Mucosa of rectum (tissue), 2 donors: ENCODE measurements at regions not wholly inside any gene's neighbourhood (a gene's known extent, or its start where the extent isn't known, plus 50 kb on each side); places are given as distances from the start of the nearest gene placed in this dataset.
A peak's percentile ranks its signal among the peaks of the same experiment; 100 is the strongest.

Experiments
- H3K27ac ChIP-seq, 2 donors: one replicate each; pipeline ENCODE4 v1.7.0; 2013; ENCODE audit warnings: inconsistent platforms in 2 of 2, low read depth in 2 of 2, low read length in 2 of 2
- H3K27me3 ChIP-seq, 2 donors: one replicate each; pipeline ENCODE4 v1.7.0; 2013; ENCODE audit warnings: low read length in 2 of 2; ENCODE audit not compliant: control insufficient read depth in 2 of 2, insufficient read depth in 2 of 2
- H3K36me3 ChIP-seq, 2 donors: one replicate each; pipeline ENCODE4 v1.7.0; 2013; ENCODE audit warnings: low read length in 2 of 2; ENCODE audit not compliant: control insufficient read depth in 2 of 2, insufficient read depth in 2 of 2
- H3K4me1 ChIP-seq, 2 donors: one replicate each; pipeline ENCODE4 v1.7.0; 2013; ENCODE audit warnings: low read length in 2 of 2, mild to moderate bottlenecking in 1 of 2; ENCODE audit not compliant: control insufficient read depth in 2 of 2, insufficient read depth in 2 of 2
- H3K4me3 ChIP-seq, 2 donors: one replicate each; pipeline ENCODE4 v1.7.0; 2013; ENCODE audit warnings: low read length in 2 of 2
- H3K9ac ChIP-seq, 2 donors: one replicate each; pipeline ENCODE4 v1.7.0; 2013; ENCODE audit warnings: low read length in 2 of 2, low read depth in 1 of 2, mild to moderate bottlenecking in 1 of 2
- H3K9me3 ChIP-seq, 2 donors: one replicate each; pipeline ENCODE4 v1.7.0; 2013; ENCODE audit warnings: low read length in 2 of 2; ENCODE audit not compliant: control insufficient read depth in 2 of 2
- donor health status: healthy.
- donor health status: Normal muscosa, but diverticular disease.

DNA sequence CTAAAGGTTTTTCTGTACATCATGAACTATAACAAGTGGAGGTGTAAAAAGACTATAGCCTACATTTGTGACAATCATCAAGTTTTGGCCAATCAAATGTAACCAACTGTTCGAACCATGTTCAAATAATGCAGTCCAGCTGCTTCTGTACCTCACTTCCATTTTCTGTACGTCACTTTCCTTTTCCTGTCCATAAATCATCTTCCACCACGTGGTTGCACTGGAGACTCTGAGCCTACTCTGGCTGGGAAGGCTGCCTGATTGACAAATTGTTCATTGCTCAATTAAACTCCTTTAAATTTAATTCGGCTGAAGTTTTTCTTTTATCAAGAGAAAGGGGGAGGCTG, 270.4 kb upstream of the JARID2 start:
- no peak overlapping the region for H3K27ac ChIP-seq
- no peaks in the 10 kb centered on the region for H3K36me3 ChIP-seq

DNA sequence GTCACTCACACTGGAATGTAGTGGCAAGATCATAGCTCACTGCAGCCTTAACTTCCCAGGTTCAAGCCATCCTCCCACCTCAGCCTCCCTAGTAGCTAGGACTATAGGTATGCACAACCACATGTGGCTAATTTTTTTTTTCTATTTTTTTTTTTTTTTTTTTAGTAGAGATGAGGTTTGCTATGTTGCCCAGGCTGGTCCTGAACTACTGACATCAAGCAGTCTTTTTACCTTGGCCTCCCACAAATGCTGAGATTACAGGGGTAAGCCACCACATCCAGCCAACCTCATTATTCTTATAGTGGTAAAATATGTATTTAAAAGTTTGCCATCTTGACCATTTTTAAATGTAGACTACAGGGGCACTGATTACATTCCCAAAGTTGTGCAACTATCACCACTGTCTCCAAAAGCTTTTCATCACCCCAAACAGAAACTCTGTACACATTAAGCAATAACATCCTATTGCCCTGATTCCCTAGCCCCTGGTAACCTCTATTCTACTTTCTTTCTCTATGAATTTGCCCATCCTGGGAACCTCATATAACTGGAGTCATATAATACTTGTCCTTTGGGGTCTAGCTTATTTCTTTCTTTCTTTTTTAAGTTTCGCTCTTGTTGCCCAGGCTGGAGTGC, 268.0 kb upstream of the JARID2 start:
- Histone ChIP-seq H3K9ac (no peak overlapping the region), H3K4me1 (no peaks in the 10 kb centered on the region), H3K27me3 (no peaks in the 10 kb centered on the region), H3K36me3 (no peaks in the 10 kb centered on the region), H3K9me3 (no peaks in the 10 kb centered on the region), H3K27ac (no peak overlapping the region), H3K4me3 (no peak overlapping the region)

More for the DNA sequence above, 270.4 kb upstream of the JARID2 start:
- Histone ChIP-seq H3K9ac (no peak overlapping the region), H3K4me3 (no peak overlapping the region), H3K27me3 (no peaks in the 10 kb centered on the region), H3K9me3 (no peaks in the 10 kb centered on the region), H3K4me1 (no peaks in the 10 kb centered on the region)

DNA sequence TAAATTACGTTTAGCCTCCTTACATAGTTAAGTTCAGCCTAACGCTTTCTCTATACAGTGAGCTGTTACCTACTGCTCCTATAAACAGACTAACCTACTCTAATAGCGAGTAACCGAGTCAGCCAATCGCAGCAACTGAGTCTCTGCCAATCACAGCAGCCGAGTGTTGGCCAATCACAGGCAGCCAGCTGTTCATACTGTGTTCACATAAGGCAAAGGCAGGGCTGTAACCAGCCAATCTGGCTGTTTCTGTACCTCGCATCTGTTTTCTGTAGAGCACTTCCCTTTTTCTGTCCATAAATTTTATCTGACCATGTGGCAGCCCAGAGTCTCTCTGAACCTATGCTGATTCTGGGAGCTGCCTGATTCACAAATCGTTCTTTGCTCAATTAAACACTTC, 263.9 kb upstream of the JARID2 start:
- Histone ChIP-seq H3K36me3 (no peaks in the 10 kb centered on the region), H3K4me3 (no peak overlapping the region), H3K4me1 (peaks cover 7 to 14% of the 10 kb centered on the region in 2 donors), H3K9ac (no peak overlapping the region), H3K27me3 (no peaks in the 10 kb centered on the region), H3K9me3 (no peaks in the 10 kb centered on the region), H3K27ac (no peak overlapping the region)

DNA sequence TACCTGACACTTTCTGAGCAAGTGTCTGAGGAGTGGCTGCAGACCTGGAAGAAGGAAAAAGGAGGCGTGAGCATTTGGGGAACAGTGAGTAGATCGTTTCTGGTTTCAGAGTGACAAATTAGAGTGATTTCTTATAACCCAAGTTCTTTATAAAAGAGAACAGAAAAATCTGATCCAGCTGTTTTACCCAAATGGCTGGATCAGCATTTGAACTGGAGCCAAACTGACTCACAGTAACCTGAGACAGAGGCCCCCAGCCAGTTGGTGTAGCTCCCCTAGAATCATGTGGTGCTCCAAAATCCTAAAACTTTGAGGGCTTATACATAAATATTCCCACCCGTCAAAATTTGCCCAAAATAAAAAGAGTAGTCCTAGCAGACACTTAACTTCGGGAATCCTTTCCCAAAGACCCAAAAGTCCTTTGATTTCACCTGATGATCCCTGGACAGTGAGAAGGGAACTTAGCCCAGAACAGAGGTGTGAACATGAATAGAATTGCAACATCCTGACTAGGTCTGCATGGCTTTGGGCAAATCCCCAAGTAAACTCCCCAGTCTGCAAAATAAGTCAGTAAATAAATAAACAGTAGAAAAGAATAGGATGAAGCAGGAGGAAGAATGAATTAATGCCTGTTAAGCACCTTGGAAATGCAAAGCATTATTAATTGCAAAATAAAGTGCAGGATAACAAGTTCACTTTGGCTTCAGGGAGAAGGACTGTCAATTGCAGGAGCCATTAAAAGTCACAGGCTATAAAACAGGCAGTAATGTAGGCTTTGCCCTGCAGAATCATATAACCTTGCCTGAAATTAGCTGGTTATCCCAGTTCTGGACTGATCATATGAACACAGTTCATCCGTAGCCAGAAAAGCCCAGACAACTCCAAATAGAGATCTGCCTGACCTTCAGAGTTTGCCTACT, 262.0 kb upstream of the JARID2 start:
- no peaks in the 10 kb centered on the region for H3K36me3 ChIP-seq
- H3K4me1 ChIP-seq = peaks cover 7 to 14% of the 10 kb centered on the region in 2 donors
- peak overlapping the region in 1 of 2 donors; percentile 8 for H3K4me3 ChIP-seq
- peak overlapping the region in 1 of 2 donors; percentile 1 for H3K9ac ChIP-seq
- H3K27ac ChIP-seq = peak overlapping the region; percentile 49 to 60
- H3K9me3 ChIP-seq = no peaks in the 10 kb centered on the region
- H3K27me3 ChIP-seq = no peaks in the 10 kb centered on the region

DNA sequence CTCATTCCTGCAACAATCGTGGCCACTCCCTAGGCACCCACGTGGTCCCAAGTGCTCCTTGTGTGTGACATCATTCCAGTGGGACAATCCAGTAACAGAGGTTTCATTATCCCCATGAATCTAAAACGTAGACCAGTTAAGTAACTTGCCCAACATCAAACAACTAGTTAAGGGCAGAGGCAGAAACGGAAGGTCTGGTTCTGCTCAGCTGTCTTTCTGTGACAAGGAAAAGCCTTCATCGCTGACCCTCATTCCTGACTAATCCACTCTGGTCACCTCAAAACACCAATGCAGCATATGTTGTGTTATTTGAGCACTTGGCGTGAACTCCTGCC, 261.4 kb upstream of the JARID2 start:
- H3K9me3 ChIP-seq = no peaks in the 10 kb centered on the region
- H3K4me3 ChIP-seq = peak overlapping the region in 1 of 2 donors; percentile 8
- H3K4me1 ChIP-seq = peaks cover 7 to 14% of the 10 kb centered on the region in 2 donors
- H3K27me3 ChIP-seq = no peaks in the 10 kb centered on the region
- H3K9ac ChIP-seq = peak overlapping the region; percentile 14 to 48
- no peaks in the 10 kb centered on the region for H3K36me3 ChIP-seq
- H3K27ac ChIP-seq = peak overlapping the region; percentile 49 to 60

DNA sequence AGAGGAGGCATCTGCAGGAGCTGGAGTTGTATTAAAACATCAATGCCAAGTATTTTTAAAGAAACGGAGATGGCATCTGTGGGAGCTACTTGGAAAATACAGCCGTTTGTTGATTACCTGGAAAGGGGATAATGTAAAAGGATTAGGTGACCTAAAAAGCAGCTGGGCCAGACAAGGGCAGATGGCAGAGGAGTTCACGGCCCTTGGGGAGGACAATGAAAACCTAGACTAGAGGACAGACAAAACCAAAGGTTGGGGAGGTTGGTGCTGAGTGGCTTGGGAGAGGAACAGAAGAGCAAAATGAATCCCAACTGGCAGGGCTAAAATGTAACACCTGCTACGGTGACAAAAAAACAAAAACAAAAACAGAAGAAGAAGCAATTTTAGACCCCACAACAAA, 260.5 kb upstream of the JARID2 start:
- Histone ChIP-seq H3K36me3 (no peaks in the 10 kb centered on the region), H3K4me1 (peaks cover 7 to 14% of the 10 kb centered on the region in 2 donors), H3K9ac (no peak overlapping the region), H3K4me3 (no peak overlapping the region), H3K27ac (no peak overlapping the region), H3K27me3 (no peaks in the 10 kb centered on the region), H3K9me3 (no peaks in the 10 kb centered on the region)

DNA sequence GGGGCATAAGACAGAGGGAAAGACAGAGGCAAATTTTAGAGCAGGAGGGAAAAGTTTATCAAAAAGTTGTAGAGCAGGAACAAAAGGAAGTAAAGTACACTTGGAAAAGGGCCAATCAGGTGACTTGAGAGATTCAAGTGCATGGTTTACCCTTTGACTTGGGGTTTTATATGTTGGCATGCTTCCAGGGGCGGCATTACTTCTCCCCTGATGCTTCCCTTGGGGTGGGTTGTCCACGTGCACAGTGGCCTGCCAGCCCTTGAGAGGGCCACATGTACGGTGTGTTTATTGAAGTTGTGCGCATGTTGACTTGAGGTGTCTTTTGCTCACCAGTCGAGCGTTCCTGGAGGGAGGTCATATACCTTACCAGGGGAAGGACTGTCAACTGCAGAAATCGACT, 259.5 kb upstream of the JARID2 start:
- no peaks in the 10 kb centered on the region for H3K36me3 ChIP-seq
- no peak overlapping the region for H3K4me3 ChIP-seq
- H3K9ac ChIP-seq = no peak overlapping the region
- H3K9me3 ChIP-seq = no peaks in the 10 kb centered on the region
- H3K4me1 ChIP-seq = peaks cover 7 to 14% of the 10 kb centered on the region in 2 donors
- no peak overlapping the region for H3K27ac ChIP-seq
- H3K27me3 ChIP-seq = no peaks in the 10 kb centered on the region

DNA sequence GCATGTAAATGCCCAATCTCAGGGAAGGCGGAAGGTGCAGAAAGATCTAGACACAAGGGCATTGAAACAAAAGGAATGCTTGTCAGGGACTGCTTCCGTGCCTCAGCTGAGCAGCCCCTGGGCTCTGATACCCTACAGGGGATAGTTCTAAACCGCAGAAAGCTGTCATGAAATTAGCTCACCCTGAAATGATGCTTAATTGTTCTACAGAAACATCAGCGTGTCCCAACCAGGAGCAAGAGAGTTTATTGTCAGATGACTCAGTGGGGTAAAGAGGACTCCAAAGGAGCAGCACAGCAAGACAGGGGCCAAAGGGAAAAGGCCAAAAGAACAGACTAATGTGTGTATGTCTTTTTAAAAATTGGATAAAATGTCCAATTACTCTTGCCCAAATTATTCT, 258.4 kb upstream of the JARID2 start:
- H3K36me3 ChIP-seq = no peaks in the 10 kb centered on the region
- H3K27ac ChIP-seq = no peak overlapping the region
- H3K27me3 ChIP-seq = no peaks in the 10 kb centered on the region
- no peak overlapping the region for H3K4me3 ChIP-seq
- peaks cover 7 to 14% of the 10 kb centered on the region in 2 donors for H3K4me1 ChIP-seq
- H3K9ac ChIP-seq = no peak overlapping the region
- H3K9me3 ChIP-seq = no peaks in the 10 kb centered on the region

DNA sequence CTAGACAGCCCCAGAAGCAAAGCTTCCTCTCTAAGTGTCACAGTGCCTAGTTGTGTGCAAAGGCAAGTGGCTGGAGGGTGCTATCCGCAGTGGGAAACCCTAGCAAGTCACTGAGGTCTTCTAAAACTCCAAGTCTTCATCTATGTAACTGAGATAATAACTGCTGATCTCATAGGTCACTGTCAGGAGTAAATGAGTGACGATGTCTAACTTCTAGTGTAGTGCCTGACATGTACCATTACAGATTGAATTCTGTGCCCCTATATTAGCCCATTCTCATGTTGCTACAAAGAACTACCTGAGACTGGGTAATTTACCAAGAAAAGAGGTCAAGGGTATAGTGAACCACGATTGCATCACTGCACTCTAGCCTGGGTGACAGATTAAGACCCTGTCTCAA, 253.5 kb upstream of the JARID2 start:
- no peak overlapping the region for H3K4me3 ChIP-seq
- H3K36me3 ChIP-seq = no peaks in the 10 kb centered on the region
- H3K27ac ChIP-seq = no peak overlapping the region
- H3K9me3 ChIP-seq = no peaks in the 10 kb centered on the region
- H3K27me3 ChIP-seq = no peaks in the 10 kb centered on the region
- no peaks in the 10 kb centered on the region for H3K4me1 ChIP-seq
- no peak overlapping the region for H3K9ac ChIP-seq

DNA sequence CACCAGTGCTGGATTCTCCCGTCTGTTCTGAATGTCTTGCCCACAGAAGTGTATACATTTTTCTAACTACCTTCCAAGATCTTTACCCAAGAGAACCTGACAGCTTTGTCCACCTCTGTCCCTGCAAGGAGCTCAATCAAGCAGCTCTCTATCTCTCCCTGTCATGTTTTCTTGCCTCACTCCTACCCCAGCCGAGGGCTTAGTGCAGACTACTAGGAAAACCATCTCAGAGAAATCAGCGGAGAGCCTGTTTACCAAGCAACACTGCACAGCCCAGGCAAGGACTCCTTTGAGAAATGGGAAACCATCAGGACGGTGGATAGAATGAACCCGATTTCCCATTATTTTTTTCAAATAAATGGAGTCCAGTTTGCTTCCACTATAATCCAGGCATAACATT, 250.7 kb upstream of the JARID2 start:
- H3K27ac ChIP-seq = no peak overlapping the region
- no peaks in the 10 kb centered on the region for H3K36me3 ChIP-seq

More for the DNA sequence above, 250.7 kb upstream of the JARID2 start:
- Histone ChIP-seq H3K4me1 (no peaks in the 10 kb centered on the region), H3K9ac (no peak overlapping the region), H3K27me3 (no peaks in the 10 kb centered on the region), H3K9me3 (no peaks in the 10 kb centered on the region), H3K4me3 (no peak overlapping the region)
